Muscle of leg (tissue), 3 donors: ENCODE measurements at regions not wholly inside any gene's neighbourhood (a gene's known extent, or its start where the extent isn't known, plus 50 kb on each side); places are given as distances from the start of the nearest gene placed in this dataset.
"Not testable (repeated sequence)": the region's sequence is repeated elsewhere in the genome, so short reads cannot be mapped to it uniquely, and the experiment has no call there.

Experiments used
- DNase-seq: peaks from one replicate; pipeline ENCODE4 v3.0.0; 2013
- H3K27ac ChIP-seq: one replicate; pipeline ENCODE4 v1.5.1; 2013; ENCODE audit warnings: mild to moderate bottlenecking, low read length, control low read depth
- H3K27me3 ChIP-seq: one replicate; pipeline ENCODE4 v1.6.1; 2013; ENCODE audit warnings: low read length; ENCODE audit not compliant: control insufficient read depth, insufficient read depth
- H3K36me3 ChIP-seq: one replicate; pipeline ENCODE4 v1.6.1; 2013; ENCODE audit warnings: low read length; ENCODE audit not compliant: control insufficient read depth, insufficient read depth
- H3K4me1 ChIP-seq: one replicate; pipeline ENCODE4 v1.6.1; 2013; ENCODE audit warnings: low read length; ENCODE audit not compliant: control insufficient read depth, insufficient read depth
- H3K4me3 ChIP-seq: one replicate; pipeline ENCODE4 v1.5.1; 2013; ENCODE audit warnings: low read length, control low read depth
- H3K9me3 ChIP-seq: replicated peaks from 2 replicates; pipeline ENCODE4 v1.6.1; 2013; ENCODE audit warnings: low read depth, low read length; ENCODE audit not compliant: control insufficient read depth
- WGBS: methylation state at CpG from one replicate; pipeline ENCODE4 v1.1.5; 2013; ENCODE audit warnings: missing lambda C conversion rate; ENCODE audit not compliant: insufficient coverage; 5-methylcytosine and 5-hydroxymethylcytosine counted together

DNA sequence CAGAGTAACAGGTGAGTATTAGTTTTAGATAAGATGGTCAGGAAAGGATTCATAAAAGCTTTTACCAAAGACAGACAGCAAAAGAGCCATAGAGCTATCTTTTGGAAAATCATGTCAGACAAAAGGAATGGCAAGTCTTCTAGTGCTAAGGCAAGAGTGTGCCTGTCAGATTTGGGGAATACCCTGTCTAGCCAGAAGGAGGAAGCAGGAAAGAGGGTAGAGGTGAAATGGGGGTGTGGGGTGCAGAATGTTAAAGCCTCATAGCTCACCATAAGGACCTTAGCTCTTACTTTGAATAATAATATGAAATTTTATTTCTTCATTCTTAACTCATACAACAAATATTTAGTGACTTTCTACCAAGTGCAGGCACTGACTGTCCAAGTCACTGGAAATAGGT lies 512.1 kb upstream of the ROBO2 start:
- Histone ChIP-seq H3K27ac (no peak overlapping the region), H3K36me3 (no peaks in the 10 kb centered on the region), H3K27me3 (no peaks in the 10 kb centered on the region), H3K4me3 (no peak overlapping the region), H3K4me1 (no peaks in the 10 kb centered on the region), H3K9me3 (no peaks in the 10 kb centered on the region)
- DNase-seq: no peak

- no peak for DNase-seq
- Histone ChIP-seq H3K27me3 (no peaks in the 10 kb centered on the region), H3K4me3 (no peak overlapping the region), H3K9me3 (no peaks in the 10 kb centered on the region), H3K27ac (no peak overlapping the region), H3K4me1 (no peaks in the 10 kb centered on the region), H3K36me3 (no peaks in the 10 kb centered on the region)
- no CpG with 5 or more reads among the region's 2 CpGs for WGBS
Observed at GRCh38 chr3:76532158-76532822, 507.6 kb upstream of the ROBO2 start.

- not testable (repeated sequence) for H3K36me3 ChIP-seq, H3K4me3 ChIP-seq
- 30% methylated on average over 2 of the region's 4 CpGs for WGBS
Observed at GRCh38 chr3:76533710-76534109, 506.2 kb upstream of the ROBO2 start.

DNA sequence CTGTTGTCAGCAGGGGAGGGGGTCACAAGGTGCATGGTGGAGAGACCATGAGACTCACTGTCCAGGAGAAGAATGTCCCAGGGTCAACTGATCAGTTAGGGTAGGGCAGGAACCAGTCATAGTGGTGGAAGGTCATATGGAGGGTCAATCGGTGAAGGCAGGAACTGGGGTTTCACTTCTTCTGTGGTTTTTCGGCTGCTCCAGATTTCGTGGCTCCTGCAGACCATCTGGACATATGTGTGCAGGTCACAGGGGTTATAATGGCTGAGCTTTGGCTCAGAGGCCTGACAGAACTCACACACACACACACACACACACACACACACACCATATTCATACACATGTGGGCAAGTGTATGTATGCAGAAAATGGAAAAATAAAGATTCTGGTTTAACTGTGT lies 502.0 kb upstream of the ROBO2 start:
- not testable (repeated sequence) for H3K27me3 ChIP-seq, H3K4me3 ChIP-seq, DNase-seq, H3K27ac ChIP-seq, H3K4me1 ChIP-seq, H3K36me3 ChIP-seq, H3K9me3 ChIP-seq
- no CpG with 5 or more reads among the region's 3 CpGs for WGBS

More at GRCh38 chr3:76533710-76534109, 506.2 kb upstream of the ROBO2 start:
- not testable (repeated sequence) for H3K27me3 ChIP-seq, H3K27ac ChIP-seq, H3K9me3 ChIP-seq, DNase-seq, H3K4me1 ChIP-seq

- WGBS: no CpG with 5 or more reads among the region's 2 CpGs
- no peak overlapping the region for H3K27ac ChIP-seq
Observed at GRCh38 chr3:76547674-76548073, 492.2 kb upstream of the ROBO2 start.

GRCh38 chr3:76550522-76551201 lies 489.2 kb upstream of the ROBO2 start:
- H3K27ac ChIP-seq: no peak overlapping the region
- no peaks in the 10 kb centered on the region for H3K27me3 ChIP-seq
- peaks cover 3% of the 10 kb centered on the region for H3K4me1 ChIP-seq
- 100% methylated on average over 7 of the region's 7 CpGs for WGBS
- no peaks in the 10 kb centered on the region for H3K9me3 ChIP-seq
- H3K4me3 ChIP-seq: no peak overlapping the region
- no peaks in the 10 kb centered on the region for H3K36me3 ChIP-seq
- DNase-seq: no peak

More at GRCh38 chr3:76547674-76548073, 492.2 kb upstream of the ROBO2 start:
- Histone ChIP-seq H3K27me3 (no peaks in the 10 kb centered on the region), H3K9me3 (no peaks in the 10 kb centered on the region), H3K4me3 (no peak overlapping the region), H3K36me3 (no peaks in the 10 kb centered on the region), H3K4me1 (peaks cover 3% of the 10 kb centered on the region)
- no peak for DNase-seq

GRCh38 chr3:76551739-76552138 lies 488.2 kb upstream of the ROBO2 start:
- peak; percentile 6 for DNase-seq
- H3K4me3 ChIP-seq: no peak overlapping the region
- no peaks in the 10 kb centered on the region for H3K27me3 ChIP-seq
- peaks cover 3% of the 10 kb centered on the region for H3K4me1 ChIP-seq
- no peaks in the 10 kb centered on the region for H3K36me3 ChIP-seq
- H3K27ac ChIP-seq: no peak overlapping the region
- no CpG with 5 or more reads among the region's 5 CpGs for WGBS
- H3K9me3 ChIP-seq: no peaks in the 10 kb centered on the region

- WGBS: 71% methylated on average over 1 of the region's 2 CpGs
- Histone ChIP-seq H3K27ac (no peak overlapping the region), H3K36me3 (no peaks in the 10 kb centered on the region), H3K4me1 (peaks cover 3% of the 10 kb centered on the region), H3K9me3 (no peaks in the 10 kb centered on the region), H3K4me3 (no peak overlapping the region), H3K27me3 (no peaks in the 10 kb centered on the region)
- DNase-seq: no peak
Observed at GRCh38 chr3:76552653-76553052, 487.2 kb upstream of the ROBO2 start.

DNA sequence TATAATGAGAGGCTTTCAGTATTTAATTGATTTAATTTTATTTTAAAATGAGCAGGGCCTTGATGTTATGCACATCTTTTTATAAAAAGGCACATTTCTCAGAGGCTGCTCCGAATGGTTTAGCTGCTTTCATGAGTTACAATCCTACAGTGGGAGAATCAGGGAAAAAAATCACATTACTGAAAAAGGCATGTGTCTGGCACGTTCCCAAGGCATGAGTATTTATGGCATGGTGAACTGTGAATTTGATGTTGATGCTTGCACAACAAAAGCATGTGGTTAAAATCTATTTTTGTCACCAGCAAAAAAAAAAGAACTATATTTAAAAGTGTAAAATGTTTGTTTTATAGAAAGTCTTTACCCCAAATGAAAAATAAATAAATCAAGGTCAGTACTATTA lies 485.2 kb upstream of the ROBO2 start:
- no peaks in the 10 kb centered on the region for H3K27me3 ChIP-seq
- no peaks in the 10 kb centered on the region for H3K36me3 ChIP-seq
- no peak overlapping the region for H3K27ac ChIP-seq
- peaks cover 3% of the 10 kb centered on the region for H3K4me1 ChIP-seq
- no CpG with 5 or more reads among the region's 2 CpGs for WGBS
- DNase-seq: peak; percentile 65
- no peaks in the 10 kb centered on the region for H3K9me3 ChIP-seq
- no peak overlapping the region for H3K4me3 ChIP-seq

- peak; percentile 27 for DNase-seq
- no peaks in the 10 kb centered on the region for H3K9me3 ChIP-seq
- no peaks in the 10 kb centered on the region for H3K27me3 ChIP-seq
- H3K4me1 ChIP-seq: no peaks in the 10 kb centered on the region
- no peak overlapping the region for H3K4me3 ChIP-seq
- 39% methylated on average over 2 of the region's 2 CpGs for WGBS
- no peak overlapping the region for H3K27ac ChIP-seq
- H3K36me3 ChIP-seq: no peaks in the 10 kb centered on the region
Observed at GRCh38 chr3:76561494-76562236, 478.2 kb upstream of the ROBO2 start.
